B cell (primary cell): ENCODE measurements at regions not wholly inside any gene's neighbourhood (a gene's known extent, or its start where the extent isn't known, plus 50 kb on each side); places are given as distances from the start of the nearest gene placed in this dataset.

Experiments used
- CTCF ChIP-seq: fragments of 200-600 bp; IDR thresholded peaks from one replicate; pipeline ENCODE4 v1.8.0; 2022; ENCODE audit warnings: antibody characterized with exemption, mild to moderate bottlenecking
- EZH2 ChIP-seq: IDR thresholded peaks from 2 replicates; pipeline ENCODE4 v1.6.1; 2012; ENCODE audit warnings: borderline replicate concordance, low read depth, mild to moderate bottlenecking, moderate library complexity, low read length; ENCODE audit not compliant: insufficient read depth, poor library complexity, severe bottlenecking

- TF ChIP-seq CTCF (no peak), EZH2 (no peak)
Measured at GRCh38 chr7:34269084-34269483, 363.7 kb downstream of the BMPER start.
